ENCODE measurements at regions not wholly inside any gene's neighbourhood (a gene's known extent, or its start where the extent isn't known, plus 50 kb on each side); places are given as distances from the start of the nearest gene placed in this dataset.

DNA sequence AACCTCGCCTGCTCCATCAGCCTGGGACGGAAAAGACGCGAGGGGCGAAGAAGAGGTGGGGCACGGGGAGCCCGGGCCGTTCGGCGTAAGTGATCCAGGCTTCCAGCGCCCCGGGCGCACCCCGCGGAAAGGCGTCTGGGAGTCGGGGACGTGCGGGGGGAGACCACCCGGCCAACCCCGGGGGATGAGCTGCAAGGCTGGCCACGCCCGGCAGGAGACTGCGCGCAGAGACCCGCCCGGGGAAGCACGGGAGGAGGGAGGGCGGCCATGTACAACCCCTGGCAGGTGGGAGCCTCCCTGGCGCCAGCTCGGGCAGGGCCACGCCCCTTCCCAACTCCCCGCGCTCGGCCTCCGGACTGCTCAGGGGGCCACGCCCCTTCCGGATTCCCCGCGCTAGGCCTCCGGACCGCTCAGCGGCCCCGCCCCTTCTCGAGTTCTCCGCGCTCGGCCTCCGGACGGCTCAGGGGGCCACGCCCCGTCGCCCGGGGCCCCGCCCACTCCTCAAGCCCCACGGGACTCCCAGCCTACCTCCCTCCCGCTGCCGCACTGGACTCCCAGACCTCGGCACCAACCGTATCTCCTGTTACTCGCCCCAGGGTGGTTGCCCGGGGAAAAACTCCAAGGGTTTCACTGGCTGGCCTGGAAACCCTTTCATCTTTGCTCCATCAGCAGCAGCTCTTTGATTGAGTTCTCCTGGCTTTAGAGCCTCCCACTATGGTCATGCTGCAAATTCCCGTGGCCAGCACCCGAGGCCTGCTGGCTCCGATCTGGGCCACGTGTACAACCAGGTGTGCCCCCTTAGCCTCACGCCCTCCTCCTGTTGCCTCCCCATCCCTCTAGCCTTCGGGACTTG lies 284.4 kb downstream of the ZEB1 start (continued):
- peak; percentile 91 for TF ChIP-seq KLF8 (tag by site-specific recombination; IDR thresholded peaks at IDR 0.05)
- TF ChIP-seq ZNF785 (tag by site-specific recombination; IDR thresholded peaks at IDR 0.05) = no peak
- TF ChIP-seq, protein P1, sequence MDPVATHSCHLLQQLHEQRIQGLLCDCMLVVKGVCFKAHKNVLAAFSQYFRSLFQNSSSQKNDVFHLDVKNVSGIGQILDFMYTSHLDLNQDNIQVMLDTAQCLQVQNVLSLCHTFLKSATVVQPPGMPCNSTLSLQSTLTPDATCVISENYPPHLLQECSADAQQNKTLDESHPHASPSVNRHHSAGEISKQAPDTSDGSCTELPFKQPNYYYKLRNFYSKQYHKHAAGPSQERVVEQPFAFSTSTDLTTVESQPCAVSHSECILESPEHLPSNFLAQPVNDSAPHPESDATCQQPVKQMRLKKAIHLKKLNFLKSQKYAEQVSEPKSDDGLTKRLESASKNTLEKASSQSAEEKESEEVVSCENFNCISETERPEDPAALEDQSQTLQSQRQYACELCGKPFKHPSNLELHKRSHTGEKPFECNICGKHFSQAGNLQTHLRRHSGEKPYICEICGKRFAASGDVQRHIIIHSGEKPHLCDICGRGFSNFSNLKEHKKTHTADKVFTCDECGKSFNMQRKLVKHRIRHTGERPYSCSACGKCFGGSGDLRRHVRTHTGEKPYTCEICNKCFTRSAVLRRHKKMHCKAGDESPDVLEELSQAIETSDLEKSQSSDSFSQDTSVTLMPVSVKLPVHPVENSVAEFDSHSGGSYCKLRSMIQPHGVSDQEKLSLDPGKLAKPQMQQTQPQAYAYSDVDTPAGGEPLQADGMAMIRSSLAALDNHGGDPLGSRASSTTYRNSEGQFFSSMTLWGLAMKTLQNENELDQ (tag by site-specific recombination; IDR thresholded peaks at IDR 0.05; ENCODE audit: low read depth) = no peak
- TF ChIP-seq, protein P2, sequence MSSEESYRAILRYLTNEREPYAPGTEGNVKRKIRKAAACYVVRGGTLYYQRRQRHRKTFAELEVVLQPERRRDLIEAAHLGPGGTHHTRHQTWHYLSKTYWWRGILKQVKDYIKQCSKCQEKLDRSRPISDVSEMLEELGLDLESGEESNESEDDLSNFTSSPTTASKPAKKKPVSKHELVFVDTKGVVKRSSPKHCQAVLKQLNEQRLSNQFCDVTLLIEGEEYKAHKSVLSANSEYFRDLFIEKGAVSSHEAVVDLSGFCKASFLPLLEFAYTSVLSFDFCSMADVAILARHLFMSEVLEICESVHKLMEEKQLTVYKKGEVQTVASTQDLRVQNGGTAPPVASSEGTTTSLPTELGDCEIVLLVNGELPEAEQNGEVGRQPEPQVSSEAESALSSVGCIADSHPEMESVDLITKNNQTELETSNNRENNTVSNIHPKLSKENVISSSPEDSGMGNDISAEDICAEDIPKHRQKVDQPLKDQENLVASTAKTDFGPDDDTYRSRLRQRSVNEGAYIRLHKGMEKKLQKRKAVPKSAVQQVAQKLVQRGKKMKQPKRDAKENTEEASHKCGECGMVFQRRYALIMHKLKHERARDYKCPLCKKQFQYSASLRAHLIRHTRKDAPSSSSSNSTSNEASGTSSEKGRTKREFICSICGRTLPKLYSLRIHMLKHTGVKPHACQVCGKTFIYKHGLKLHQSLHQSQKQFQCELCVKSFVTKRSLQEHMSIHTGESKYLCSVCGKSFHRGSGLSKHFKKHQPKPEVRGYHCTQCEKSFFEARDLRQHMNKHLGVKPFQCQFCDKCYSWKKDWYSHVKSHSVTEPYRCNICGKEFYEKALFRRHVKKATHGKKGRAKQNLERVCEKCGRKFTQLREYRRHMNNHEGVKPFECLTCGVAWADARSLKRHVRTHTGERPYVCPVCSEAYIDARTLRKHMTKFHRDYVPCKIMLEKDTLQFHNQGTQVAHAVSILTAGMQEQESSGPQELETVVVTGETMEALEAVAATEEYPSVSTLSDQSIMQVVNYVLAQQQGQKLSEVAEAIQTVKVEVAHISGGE (tag by site-specific recombination; conservative IDR thresholded peaks at IDR 0.05; ENCODE audit: low read depth) = peak; percentile 65
- peak; percentile 84; the same call in 1 of the 2 replicates for TF ChIP-seq ZNF76 (tag by site-specific recombination; IDR thresholded peaks at IDR 0.05; ENCODE audit: borderline replicate concordance, low read depth)

DNA sequence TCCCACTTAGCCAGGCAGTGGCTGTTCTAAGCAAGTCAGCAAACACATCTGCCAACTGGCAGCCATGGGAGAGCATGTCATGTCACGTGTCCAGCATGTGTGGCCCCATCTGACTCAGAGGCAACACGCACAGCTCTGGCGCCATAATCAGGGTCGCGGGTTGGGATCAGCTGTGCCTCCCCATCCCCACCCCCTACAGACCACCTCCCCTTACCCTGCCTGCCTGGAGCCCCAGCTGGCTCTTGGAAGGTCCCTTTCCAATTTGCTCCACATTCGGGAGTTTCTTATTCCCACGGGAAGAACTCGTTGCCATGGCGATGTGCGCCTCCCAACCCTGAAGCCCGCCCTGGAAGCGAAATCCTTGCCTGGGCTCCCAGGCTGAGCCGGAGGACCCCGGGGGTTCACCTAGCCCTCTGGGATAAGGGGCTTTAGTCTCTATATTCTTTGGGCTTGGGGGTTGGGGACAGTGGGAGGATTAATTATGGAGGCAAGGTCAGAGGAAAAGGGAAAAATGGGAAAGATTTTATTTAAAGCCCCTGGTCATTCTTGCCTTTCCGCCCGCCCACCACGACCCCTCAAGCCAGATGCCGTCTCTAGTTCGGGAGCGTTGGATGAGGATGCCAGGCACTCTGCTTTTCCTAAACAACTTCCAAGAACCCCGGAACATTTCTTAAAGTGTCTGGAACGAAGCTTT lies 283.7 kb downstream of the ZEB1 start:
- peak overlapping the region; percentile 63 for H3K4me3 ChIP-seq (ENCODE audit: low read depth, low read length)
- ChIA-PET POLR2A (interaction anchor here (0.9 to 1.3 kb wide), 2 partner anchors 8 to 158 kb away, joined by 3 to 4 read pairs; no protein-coding TSS in a partner anchor), CTCF (interaction anchor here (0.6 to 1.0 kb wide), 2 partner anchors 9 to 17 kb away, joined by 3 to 5 read pairs; no protein-coding TSS in a partner anchor)
- H3K36me3 ChIP-seq (ENCODE audit: control insufficient read depth in 2 of 2, insufficient read depth in 1 of 2, low read length in 2 of 2) = no peaks in the 10 kb centered on the region
- TF ChIP-seq IKZF3 (tag by site-specific recombination; IDR thresholded peaks at IDR 0.05) (peak; percentile 11; the same call in 1 of the 2 replicates), ZNF121 (tag by site-specific recombination; IDR thresholded peaks at IDR 0.05) (no peak), ZNF335 (tag by site-specific recombination; conservative IDR thresholded peaks at IDR 0.05) (peak; percentile 60; the same call in 1 of the 2 replicates), GLIS1 (tag by site-specific recombination; IDR thresholded peaks at IDR 0.05) (0 out of 2 replicates have a peak, but pooled peaks have one; percentile 29), ZNF549 (tag by site-specific recombination; IDR thresholded peaks at IDR 0.05) (no peak), ZBTB48 (tag by site-specific recombination; IDR thresholded peaks at IDR 0.05) (0 out of 2 replicates have a peak, but pooled peaks have one; percentile 15), ZNF658 (tag by site-specific recombination; IDR thresholded peaks at IDR 0.05) (no peak), ZNF623 (tag by site-specific recombination; IDR thresholded peaks at IDR 0.05) (no peak), ZNF843 (tag by site-specific recombination; IDR thresholded peaks at IDR 0.05) (no peak), ZNF169 (tag by site-specific recombination; IDR thresholded peaks at IDR 0.05) (no peak), ZNF394 (tag by site-specific recombination; IDR thresholded peaks at IDR 0.05; ENCODE audit: borderline replicate concordance) (0 out of 2 replicates have a peak, but pooled peaks have one; percentile 14), GLIS2 (tag by site-specific recombination; IDR thresholded peaks at IDR 0.05) (peak; percentile 38; the same call in 1 of the 2 replicates), ZNF341 (tag by site-specific recombination; IDR thresholded peaks at IDR 0.05; ENCODE audit: low read depth) (peak; percentile 72)
- TF ChIP-seq, protein P3, sequence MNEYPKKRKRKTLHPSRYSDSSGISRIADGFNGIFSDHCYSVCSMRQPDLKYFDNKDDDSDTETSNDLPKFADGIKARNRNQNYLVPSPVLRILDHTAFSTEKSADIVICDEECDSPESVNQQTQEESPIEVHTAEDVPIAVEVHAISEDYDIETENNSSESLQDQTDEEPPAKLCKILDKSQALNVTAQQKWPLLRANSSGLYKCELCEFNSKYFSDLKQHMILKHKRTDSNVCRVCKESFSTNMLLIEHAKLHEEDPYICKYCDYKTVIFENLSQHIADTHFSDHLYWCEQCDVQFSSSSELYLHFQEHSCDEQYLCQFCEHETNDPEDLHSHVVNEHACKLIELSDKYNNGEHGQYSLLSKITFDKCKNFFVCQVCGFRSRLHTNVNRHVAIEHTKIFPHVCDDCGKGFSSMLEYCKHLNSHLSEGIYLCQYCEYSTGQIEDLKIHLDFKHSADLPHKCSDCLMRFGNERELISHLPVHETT (tag by site-specific recombination; IDR thresholded peaks at IDR 0.05) = no peak
- TF ChIP-seq, protein P4, sequence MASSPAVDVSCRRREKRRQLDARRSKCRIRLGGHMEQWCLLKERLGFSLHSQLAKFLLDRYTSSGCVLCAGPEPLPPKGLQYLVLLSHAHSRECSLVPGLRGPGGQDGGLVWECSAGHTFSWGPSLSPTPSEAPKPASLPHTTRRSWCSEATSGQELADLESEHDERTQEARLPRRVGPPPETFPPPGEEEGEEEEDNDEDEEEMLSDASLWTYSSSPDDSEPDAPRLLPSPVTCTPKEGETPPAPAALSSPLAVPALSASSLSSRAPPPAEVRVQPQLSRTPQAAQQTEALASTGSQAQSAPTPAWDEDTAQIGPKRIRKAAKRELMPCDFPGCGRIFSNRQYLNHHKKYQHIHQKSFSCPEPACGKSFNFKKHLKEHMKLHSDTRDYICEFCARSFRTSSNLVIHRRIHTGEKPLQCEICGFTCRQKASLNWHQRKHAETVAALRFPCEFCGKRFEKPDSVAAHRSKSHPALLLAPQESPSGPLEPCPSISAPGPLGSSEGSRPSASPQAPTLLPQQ (tag by site-specific recombination; IDR thresholded peaks at IDR 0.05) = peak; percentile 43
- no peaks in the 10 kb centered on the region for H3K9me3 ChIP-seq (ENCODE audit: control insufficient read depth, insufficient read depth, low read depth, low read length)
- H3K4me1 ChIP-seq (ENCODE audit: control insufficient read depth, insufficient read depth, low read length) = peaks cover 6% of the 10 kb centered on the region; the same call in 1 of the 2 replicates
- peak overlapping the region; percentile 76 for H3K27ac ChIP-seq (ENCODE audit: extremely low read depth, low read depth, low read length)

Data from HEK293 (cell line).